ENCODE measurements at regions not wholly inside any gene's neighbourhood (a gene's known extent, or its start where the extent isn't known, plus 50 kb on each side); places are given as distances from the start of the nearest gene placed in this dataset.

DNA sequence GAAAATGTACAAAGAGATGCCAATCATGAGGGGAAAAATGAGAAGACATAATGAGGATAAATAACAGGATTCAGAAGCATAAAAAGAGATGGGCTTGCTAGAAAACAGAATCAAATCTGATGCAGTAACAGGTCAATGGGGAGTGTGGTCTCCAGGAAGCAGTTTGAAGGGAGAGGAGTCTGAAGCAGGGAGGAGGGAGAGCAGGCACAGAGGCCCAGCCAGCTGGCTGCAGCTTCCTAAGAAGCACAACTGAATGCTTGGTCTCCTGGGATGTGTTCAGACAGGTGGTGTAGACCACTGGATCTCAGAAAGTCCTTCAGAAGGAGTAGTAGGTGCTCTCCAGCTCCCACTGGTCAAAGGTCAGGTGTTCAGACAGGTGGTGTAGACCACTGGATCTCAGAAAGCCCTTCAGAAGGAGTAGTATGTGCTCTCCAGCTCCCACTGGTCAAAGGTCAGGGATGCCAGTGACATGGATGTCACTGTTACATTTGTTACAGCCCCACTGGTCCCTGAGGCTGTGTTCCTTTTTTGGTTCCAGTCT lies 68.3 kb upstream of the UBAC2 start:
- TF ChIP-seq, protein P1, sequence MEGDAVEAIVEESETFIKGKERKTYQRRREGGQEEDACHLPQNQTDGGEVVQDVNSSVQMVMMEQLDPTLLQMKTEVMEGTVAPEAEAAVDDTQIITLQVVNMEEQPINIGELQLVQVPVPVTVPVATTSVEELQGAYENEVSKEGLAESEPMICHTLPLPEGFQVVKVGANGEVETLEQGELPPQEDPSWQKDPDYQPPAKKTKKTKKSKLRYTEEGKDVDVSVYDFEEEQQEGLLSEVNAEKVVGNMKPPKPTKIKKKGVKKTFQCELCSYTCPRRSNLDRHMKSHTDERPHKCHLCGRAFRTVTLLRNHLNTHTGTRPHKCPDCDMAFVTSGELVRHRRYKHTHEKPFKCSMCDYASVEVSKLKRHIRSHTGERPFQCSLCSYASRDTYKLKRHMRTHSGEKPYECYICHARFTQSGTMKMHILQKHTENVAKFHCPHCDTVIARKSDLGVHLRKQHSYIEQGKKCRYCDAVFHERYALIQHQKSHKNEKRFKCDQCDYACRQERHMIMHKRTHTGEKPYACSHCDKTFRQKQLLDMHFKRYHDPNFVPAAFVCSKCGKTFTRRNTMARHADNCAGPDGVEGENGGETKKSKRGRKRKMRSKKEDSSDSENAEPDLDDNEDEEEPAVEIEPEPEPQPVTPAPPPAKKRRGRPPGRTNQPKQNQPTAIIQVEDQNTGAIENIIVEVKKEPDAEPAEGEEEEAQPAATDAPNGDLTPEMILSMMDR (IDR thresholded peaks at IDR 0.05; ENCODE audit: low read depth, low read length): no peak
- DNase-seq (ENCODE audit: low read depth, low spot score): no peak
- H3K4me3 ChIP-seq (ENCODE audit: low read depth, low read length): no peak overlapping the region
- in situ Hi-C loops (cut with HindIII; ENCODE audit: low sequenced_read_pairs): no loop called here

DNA sequence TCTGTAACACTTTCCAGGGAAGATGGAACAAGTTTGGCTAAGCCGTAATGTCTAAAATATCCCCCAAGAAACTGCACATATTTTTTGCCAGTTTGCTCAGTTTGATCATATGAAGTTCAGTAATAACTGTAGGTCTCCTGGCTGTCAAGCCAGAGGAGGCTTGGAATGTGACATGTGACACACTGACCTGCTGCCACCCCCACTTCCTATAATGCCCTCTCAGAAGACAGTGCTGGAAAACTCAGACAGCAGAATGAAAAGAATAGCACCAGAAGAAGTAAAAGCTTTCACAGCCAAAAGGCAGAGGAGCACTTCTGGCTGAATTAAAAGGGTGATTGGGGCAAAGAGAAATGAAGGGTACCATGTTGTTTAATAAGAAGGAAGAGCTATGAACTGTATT lies 67.4 kb upstream of the UBAC2 start:
- TF ChIP-seq, protein P1 (IDR thresholded peaks at IDR 0.05; ENCODE audit: low read depth, low read length): no peak
- in situ Hi-C loops (cut with HindIII; ENCODE audit: low sequenced_read_pairs): no loop called here
- no peak overlapping the region for H3K4me3 ChIP-seq (ENCODE audit: low read depth, low read length)
- no peak for DNase-seq (ENCODE audit: low read depth, low spot score)

DNA sequence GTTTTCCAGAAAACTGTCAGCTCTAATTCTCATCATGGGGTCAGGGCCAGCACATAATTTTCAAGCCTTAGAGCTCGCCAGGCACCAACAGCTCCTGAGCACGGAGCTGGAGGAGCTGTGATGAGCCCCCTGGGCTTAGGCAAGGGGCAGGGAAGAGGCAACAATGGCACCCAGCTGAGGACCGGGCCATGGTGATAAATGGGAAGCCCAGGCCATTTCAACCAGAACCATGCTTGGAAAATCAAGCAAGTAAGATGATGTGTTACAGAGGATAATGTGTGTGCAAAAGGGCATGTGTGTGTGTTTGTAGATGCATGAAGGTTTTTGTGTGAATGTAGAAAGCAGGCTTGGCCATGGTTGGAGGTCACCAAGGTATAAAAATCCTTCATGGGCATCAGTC lies 66.8 kb upstream of the UBAC2 start:
- in situ Hi-C loops (cut with HindIII; ENCODE audit: low sequenced_read_pairs): no loop called here
- DNase-seq (ENCODE audit: low read depth, low spot score): no peak
- TF ChIP-seq, protein P1 (IDR thresholded peaks at IDR 0.05; ENCODE audit: low read depth, low read length): no peak
- H3K4me3 ChIP-seq (ENCODE audit: low read depth, low read length): no peak overlapping the region

DNA sequence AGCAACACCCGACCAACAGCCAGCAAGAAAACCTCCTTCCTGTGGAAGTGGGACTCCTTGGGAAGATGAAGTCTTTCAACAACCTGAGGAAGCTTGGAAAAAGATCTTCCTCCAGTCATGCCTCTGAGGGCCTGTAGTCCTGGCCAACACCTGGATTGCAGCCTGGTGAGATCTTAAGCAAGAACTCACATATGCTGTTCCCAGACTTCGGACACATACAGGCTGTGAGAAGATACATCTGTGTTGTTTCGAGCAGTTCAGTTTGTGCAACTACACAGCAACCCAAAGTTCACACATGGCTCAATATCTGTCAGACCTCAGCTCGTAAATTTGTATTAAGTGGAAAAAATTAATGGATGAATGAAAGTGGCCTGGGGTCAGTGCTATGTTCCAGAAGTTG lies 65.1 kb upstream of the UBAC2 start:
- TF ChIP-seq, protein P1 (IDR thresholded peaks at IDR 0.05; ENCODE audit: low read depth, low read length): no peak
- in situ Hi-C loops (cut with HindIII; ENCODE audit: low sequenced_read_pairs): no loop called here
- no peak overlapping the region for H3K4me3 ChIP-seq (ENCODE audit: low read depth, low read length)
- DNase-seq (ENCODE audit: low read depth, low spot score): no peak

DNA sequence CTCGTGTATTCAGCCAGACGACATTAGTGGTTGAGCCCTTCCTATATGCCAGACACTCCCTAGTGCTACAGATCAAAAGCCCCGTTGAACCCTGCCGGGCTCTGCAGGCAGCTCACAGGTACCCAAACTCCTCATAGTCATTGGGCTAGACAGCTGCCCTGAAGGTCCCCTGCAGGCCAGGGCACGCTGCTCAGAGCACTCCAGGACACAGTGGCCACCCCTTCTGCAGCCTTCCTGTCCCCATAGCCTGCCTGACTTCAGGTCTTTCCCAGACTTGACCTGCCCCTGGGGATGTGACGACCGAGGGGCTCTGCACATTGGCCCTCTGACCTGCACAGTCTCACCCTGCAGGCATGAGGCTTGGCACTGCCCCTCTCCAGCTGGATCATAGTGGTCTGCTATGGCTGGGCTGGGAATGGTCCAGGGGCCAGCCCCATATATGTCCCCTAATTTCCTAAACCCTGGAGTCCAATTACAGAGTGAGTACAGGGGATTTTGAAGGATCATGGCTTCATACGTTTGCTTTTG lies 64.2 kb upstream of the UBAC2 start:
- no peak overlapping the region for H3K4me3 ChIP-seq (ENCODE audit: low read depth, low read length)
- no peak for DNase-seq (ENCODE audit: low read depth, low spot score)
- TF ChIP-seq, protein P1 (IDR thresholded peaks at IDR 0.05; ENCODE audit: low read depth, low read length): no peak
- in situ Hi-C loops (cut with HindIII; ENCODE audit: low sequenced_read_pairs): no loop called here

DNA sequence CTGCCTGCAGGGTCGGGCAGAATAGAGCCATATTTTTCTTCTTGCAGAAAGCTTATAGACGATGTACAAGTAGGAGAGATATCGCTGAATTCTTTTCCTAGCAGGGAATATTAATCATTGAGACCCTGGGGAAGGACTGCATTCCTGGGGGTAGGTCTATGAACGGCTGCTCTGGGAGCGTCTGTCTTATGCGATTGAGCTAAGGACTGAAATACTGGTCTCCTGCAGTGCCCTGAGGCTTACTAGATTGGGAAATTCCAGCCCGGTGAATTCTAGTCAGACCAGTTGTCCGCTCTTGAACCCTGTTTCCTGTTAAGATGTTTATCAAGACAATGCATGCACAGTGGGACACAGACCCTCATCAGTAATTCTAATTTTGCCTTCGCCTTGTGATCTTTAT lies 59.8 kb upstream of the UBAC2 start:
- in situ Hi-C loops (cut with HindIII; ENCODE audit: low sequenced_read_pairs): no loop called here
- TF ChIP-seq, protein P1 (IDR thresholded peaks at IDR 0.05; ENCODE audit: low read depth, low read length): no peak

More for the DNA sequence above, 59.8 kb upstream of the UBAC2 start:
- no peak for DNase-seq (ENCODE audit: low read depth, low spot score)
- H3K4me3 ChIP-seq (ENCODE audit: low read depth, low read length): no peak overlapping the region

All from astrocyte of the spinal cord (primary cell).